ENCODE measurements at regions not wholly inside any gene's neighbourhood (a gene's known extent, or its start where the extent isn't known, plus 50 kb on each side); places are given as distances from the start of the nearest gene placed in this dataset.
"Not testable (repeated sequence)": the region's sequence is repeated elsewhere in the genome, so short reads cannot be mapped to it uniquely, and the experiment has no call there.

GRCh38 chr5:117359895-117360294 is 785.3 kb upstream of the SEMA6A start:
- no peak for DNase-seq

- DNase-seq = no peak
Measured at GRCh38 chr5:117357886-117358285, 783.3 kb upstream of the SEMA6A start.

GRCh38 chr5:117347280-117347679 is 772.7 kb upstream of the SEMA6A start:
- DNase-seq = no peak

GRCh38 chr5:117343726-117344125 is 769.1 kb upstream of the SEMA6A start:
- DNase-seq = not testable (repeated sequence)

- DNase-seq = no peak
Measured at GRCh38 chr5:117337064-117337749, 762.6 kb upstream of the SEMA6A start.

GRCh38 chr5:117336208-117336607 is 761.6 kb upstream of the SEMA6A start:
- no peak for DNase-seq

- no peak for DNase-seq
Measured at GRCh38 chr5:117333011-117333410, 758.4 kb upstream of the SEMA6A start.

GRCh38 chr5:117332341-117332740 is 757.7 kb upstream of the SEMA6A start:
- DNase-seq = no peak

- no peak for DNase-seq
Measured at GRCh38 chr5:117327511-117327910, 752.9 kb upstream of the SEMA6A start.

GRCh38 chr5:117326997-117327396 is 752.4 kb upstream of the SEMA6A start:
- DNase-seq = no peak

GRCh38 chr5:117318528-117318927 is 743.9 kb upstream of the SEMA6A start:
- no peak for DNase-seq

- no peak for DNase-seq
Measured at GRCh38 chr5:117315170-117315569, 740.5 kb upstream of the SEMA6A start.

GRCh38 chr5:117304512-117305107 is 730.0 kb upstream of the SEMA6A start:
- DNase-seq = not testable (repeated sequence)

- no peak for DNase-seq
Measured at GRCh38 chr5:117302949-117303348, 728.3 kb upstream of the SEMA6A start.

GRCh38 chr5:117302473-117302872 is 727.9 kb upstream of the SEMA6A start:
- DNase-seq = no peak

GRCh38 chr5:117299936-117300328 is 725.3 kb upstream of the SEMA6A start:
- DNase-seq = no peak

GRCh38 chr5:117299224-117299935 is 724.8 kb upstream of the SEMA6A start:
- DNase-seq = no peak

GRCh38 chr5:117296872-117297271 is 722.2 kb upstream of the SEMA6A start:
- no peak for DNase-seq

- no peak for DNase-seq
Measured at GRCh38 chr5:117295941-117296340, 721.3 kb upstream of the SEMA6A start.

GRCh38 chr5:117286813-117287212 is 712.2 kb upstream of the SEMA6A start:
- DNase-seq = no peak

GRCh38 chr5:117271656-117272055 is 697.0 kb upstream of the SEMA6A start:
- no peak for DNase-seq

GRCh38 chr5:117266280-117266679 is 691.7 kb upstream of the SEMA6A start:
- DNase-seq = no peak

- no peak for DNase-seq
Measured at GRCh38 chr5:117263231-117263630, 688.6 kb upstream of the SEMA6A start.

GRCh38 chr5:117262572-117263131 is 688.0 kb upstream of the SEMA6A start:
- no peak for DNase-seq

Data from T-helper 9 cell (primary cell).